Tibial nerve (tissue), 4 donors: ENCODE measurements at regions not wholly inside any gene's neighbourhood (a gene's known extent, or its start where the extent isn't known, plus 50 kb on each side); places are given as distances from the start of the nearest gene placed in this dataset.
"Not testable (repeated sequence)": the region's sequence is repeated elsewhere in the genome, so short reads cannot be mapped to it uniquely, and the experiment has no call there.

Experiments
- DNase-seq, 2 donors: peaks; one replicate each; pipeline ENCODE4 v3.0.0-alpha.2; 2019; ENCODE audit warnings: low spot score in 2 of 2
- H3K27ac ChIP-seq, 4 donors: fragments of 200-600 bp; sonication (generic) in 3 of 4; one replicate each; pipeline ENCODE4 v1.5.1; 2017 to 2019; ENCODE audit warnings: mild to moderate bottlenecking in 1 of 4
- H3K27me3 ChIP-seq, 2 donors: fragments of 200-600 bp; sonication (generic) in 1 of 2; one replicate each; pipeline versions ENCODE4 v1.5.1 to v1.6.0; 2017 to 2019
- H3K36me3 ChIP-seq, 3 donors: fragments of 200-600 bp; sonication (generic); one replicate each; pipeline ENCODE4 v1.5.1; 2018 to 2019
- H3K4me1 ChIP-seq, 4 donors: fragments of 200-600 bp; sonication (generic) in 3 of 4; one replicate each; pipeline ENCODE4 v1.5.1; 2017 to 2019
- H3K4me3 ChIP-seq, 4 donors: fragments of 200-600 bp; sonication (generic) in 3 of 4; one replicate each; pipeline ENCODE4 v1.5.1; 2017 to 2019; ENCODE audit warnings: mild to moderate bottlenecking in 1 of 4, moderate library complexity in 1 of 4
- H3K9me3 ChIP-seq, 4 donors: fragments of 200-600 bp; sonication (generic) in 3 of 4; one replicate each; pipeline ENCODE4 v1.5.1; 2017 to 2019
- CTCF ChIP-seq, 5 experiments: fragments of 200-600 bp in 3 of 5; fragments of 450-650 bp in 2 of 5; sonication (generic) in 3 of 5; IDR thresholded peaks; one replicate each; pipeline ENCODE4 v1.5.1; 2016 to 2019; ENCODE audit warnings: antibody characterized with exemption in 5 of 5, mild to moderate bottlenecking in 3 of 5, moderate library complexity in 2 of 5
- EP300 ChIP-seq, 2 donors: sonication (generic); formaldehyde crosslinking; IDR thresholded peaks; one replicate each; pipeline ENCODE4 v1.6.1; 2017; ENCODE audit warnings: antibody characterized with exemption in 2 of 2, mild to moderate bottlenecking in 1 of 2
- POLR2A ChIP-seq, 2 donors: fragments of 450-650 bp; IDR thresholded peaks; one replicate each; pipeline ENCODE4 v1.6.1; 2017; ENCODE audit warnings: antibody characterized with exemption in 2 of 2, mild to moderate bottlenecking in 2 of 2, moderate library complexity in 2 of 2
- WGBS, 2 donors: methylation state at CpG; one replicate each; pipeline ENCODE4 v1.1.5; 2018; 5-methylcytosine and 5-hydroxymethylcytosine counted together

- no peaks in the 10 kb centered on the region for H3K9me3 ChIP-seq
- TF ChIP-seq POLR2A (IDR thresholded peaks at IDR 0.05) (no peak), CTCF (IDR thresholded peaks at IDR 0.05) (no peak), EP300 (IDR thresholded peaks at IDR 0.05) (no peak)
- WGBS, 2 donors: 84 to 86% methylated on average over 13 of the region's 13 CpGs
- H3K4me3 ChIP-seq: no peak overlapping the region
- DNase-seq: no peak
- H3K27ac ChIP-seq: no peak overlapping the region
- H3K27me3 ChIP-seq: no peaks in the 10 kb centered on the region
- H3K4me1 ChIP-seq: no peaks in the 10 kb centered on the region
- no peaks in the 10 kb centered on the region for H3K36me3 ChIP-seq
These were observed 518.5 kb upstream of the MDGA2 start for GRCh38 chr14:48193893-48194292.

- H3K36me3 ChIP-seq, H3K27me3 ChIP-seq, H3K9me3 ChIP-seq, H3K4me3 ChIP-seq, H3K27ac ChIP-seq, DNase-seq, H3K4me1 ChIP-seq: not testable (repeated sequence)
- 73 to 90% methylated on average over 1 of the region's 1 CpG for WGBS, 2 donors
These were observed 474.2 kb upstream of the MDGA2 start for GRCh38 chr14:48149624-48150023.

GRCh38 chr14:48140804-48141203 is 465.4 kb upstream of the MDGA2 start:
- WGBS, 2 donors: 62 to 73% methylated on average over 3 of the region's 3 CpGs
- Histone ChIP-seq H3K36me3 (no peaks in the 10 kb centered on the region), H3K9me3 (no peaks in the 10 kb centered on the region), H3K27ac (no peak overlapping the region), H3K4me1 (peaks cover 0 to 3% (median 0%) of the 10 kb centered on the region in 4 donors), H3K27me3 (no peaks in the 10 kb centered on the region), H3K4me3 (no peak overlapping the region)
- TF ChIP-seq EP300 (IDR thresholded peaks at IDR 0.05): no peak
- DNase-seq: no peak

- no peaks in the 10 kb centered on the region for H3K9me3 ChIP-seq
- DNase-seq: no peak
- no peak overlapping the region for H3K27ac ChIP-seq
- no peak overlapping the region for H3K4me3 ChIP-seq
- H3K4me1 ChIP-seq: no peaks in the 10 kb centered on the region
- no peaks in the 10 kb centered on the region for H3K36me3 ChIP-seq
- TF ChIP-seq POLR2A (IDR thresholded peaks at IDR 0.05) (no peak), CTCF (IDR thresholded peaks at IDR 0.05) (no peak), EP300 (IDR thresholded peaks at IDR 0.05) (no peak)
- no peaks in the 10 kb centered on the region for H3K27me3 ChIP-seq
These were observed 454.1 kb upstream of the MDGA2 start for GRCh38 chr14:48129472-48129871.

- H3K9me3 ChIP-seq: no peaks in the 10 kb centered on the region
- no peak for DNase-seq
- no peak overlapping the region for H3K4me3 ChIP-seq
- no peaks in the 10 kb centered on the region for H3K27me3 ChIP-seq
- no peaks in the 10 kb centered on the region for H3K36me3 ChIP-seq
- WGBS, 2 donors: 77 to 82% methylated on average over 5 of the region's 5 CpGs
- H3K4me1 ChIP-seq: no peaks in the 10 kb centered on the region
- no peak overlapping the region for H3K27ac ChIP-seq
- no peak for TF ChIP-seq POLR2A (IDR thresholded peaks at IDR 0.05)
- TF ChIP-seq EP300 (IDR thresholded peaks at IDR 0.05): no peak
These were observed 452.3 kb upstream of the MDGA2 start for GRCh38 chr14:48127674-48128073.

- no peak for DNase-seq
- Histone ChIP-seq H3K4me1 (no peaks in the 10 kb centered on the region), H3K27ac (no peak overlapping the region), H3K4me3 (no peak overlapping the region), H3K9me3 (no peaks in the 10 kb centered on the region), H3K27me3 (no peaks in the 10 kb centered on the region), H3K36me3 (no peaks in the 10 kb centered on the region)
- WGBS, 2 donors: 44 to 54% methylated on average over 4 of the region's 4 CpGs
- TF ChIP-seq EP300 (IDR thresholded peaks at IDR 0.05) (no peak), POLR2A (IDR thresholded peaks at IDR 0.05) (no peak), CTCF (IDR thresholded peaks at IDR 0.05) (no peak)
These were observed 450.2 kb upstream of the MDGA2 start for GRCh38 chr14:48125654-48126053.

GRCh38 chr14:48113713-48114112 is 438.3 kb upstream of the MDGA2 start:
- 93% methylated on average over 6 of the region's 6 CpGs for WGBS, 2 donors
- no peaks in the 10 kb centered on the region for H3K9me3 ChIP-seq

More at GRCh38 chr14:48113713-48114112, 438.3 kb upstream of the MDGA2 start:
- no peak for TF ChIP-seq CTCF (IDR thresholded peaks at IDR 0.05)
- no peak for TF ChIP-seq EP300 (IDR thresholded peaks at IDR 0.05)
- no peak for TF ChIP-seq POLR2A (IDR thresholded peaks at IDR 0.05)
- Histone ChIP-seq H3K27me3 (no peaks in the 10 kb centered on the region), H3K4me3 (no peak overlapping the region), H3K36me3 (no peaks in the 10 kb centered on the region), H3K4me1 (no peaks in the 10 kb centered on the region), H3K27ac (no peak overlapping the region)
- DNase-seq: no peak
